Heart left ventricle (tissue), 13 donors: ENCODE measurements at regions not wholly inside any gene's neighbourhood (a gene's known extent, or its start where the extent isn't known, plus 50 kb on each side); places are given as distances from the start of the nearest gene placed in this dataset.

ENCODE experiments used
- CTCF ChIP-seq, 12 donors: fragments of 200-600 bp; sonication (generic) in 4 of 12; IDR thresholded peaks; one replicate each; pipeline versions ENCODE4 v1.5.0 to v1.8.0; 2018 to 2022; ENCODE audit warnings: antibody characterized with exemption in 12 of 12, mild to moderate bottlenecking in 5 of 12
- POLR2A ChIP-seq, 2 donors: fragments of 450-650 bp; IDR thresholded peaks; one replicate each; pipeline ENCODE4 v1.6.1; 2017; ENCODE audit warnings: antibody characterized with exemption in 2 of 2, mild to moderate bottlenecking in 2 of 2, moderate library complexity in 2 of 2
- donor health status: ischemic (EF 13 %, LVEDD 7.1; RV severe dilation, severe dysfunction).
- donor health status: DM: no; HTN: yes; CAD: no.
- donor health status: DM: no; HTN: no; CAD: no.
- donor health status: ischemic (EF 25% LVEDD 6.9; RV normal size, moderate dysfunction).
- donor health status: ischemic (EF 25% LVEDD 5.7; RV mildly dilated, moderate dysfunction).
- donor health status: ischemic (EF 35%, LVEDD 5.7; RV mildly dilated, moderate dysfunction).
- donor health status: nonischemic (EF 11% LVEDD 7.7; RV severe dilation, severe dysfunction).
- donor health status: DM: yes; HTN: yes; CAD: no.
- donor health status: PGD.
- donor health status: ischemic (EF 29% LVEDD 5.4; RV normal size, mild dysfunction).
- donor health status: nonischemic (EF 23%, LVEDD 6.1; RV moderate dilation, normal function).

- TF ChIP-seq CTCF (IDR thresholded peaks at IDR 0.05) = no peak
- TF ChIP-seq POLR2A (IDR thresholded peaks at IDR 0.05) = no peak
Measured at GRCh38 chr4:138907174-138907573, 108.4 kb upstream of the NOCT start.
